Calu3 (cell line): ENCODE measurements at regions not wholly inside any gene's neighbourhood (a gene's known extent, or its start where the extent isn't known, plus 50 kb on each side); places are given as distances from the start of the nearest gene placed in this dataset.
"Not testable (repeated sequence)": the region's sequence is repeated elsewhere in the genome, so short reads cannot be mapped to it uniquely, and the experiment has no call there.

ENCODE experiments used
- BruUV-seq: library from RNA; stranded (reverse); fragments of 400-500 nt; replicated peaks from 2 replicates; lab custom pipeline; 2021; lab: Mats Ljungman, UMichigan
- CTCF ChIA-PET: fragments of 300-600 bp; sonication (Branson Sonifier 250); formaldehyde crosslinking; loops from one replicate; lab custom pipeline; 2022; ENCODE audit warnings: antibody characterized with exemption; lab: Charles Lee
- DNase-seq: peaks from one replicate; pipeline ENCODE4 v3.0.0; 2022
- H3K27ac Mint-ChIP-seq: one replicate; pipeline ENCODE4 v1.8.0; 2022; ENCODE audit warnings: mixed read lengths; ENCODE audit not compliant: unreplicated experiment
- H3K27me3 Mint-ChIP-seq: one replicate; pipeline ENCODE4 v1.8.0; 2022; ENCODE audit warnings: mixed read lengths; ENCODE audit not compliant: unreplicated experiment
- H3K36me3 Mint-ChIP-seq: one replicate; pipeline ENCODE4 v1.8.0; 2022; ENCODE audit warnings: mild to moderate bottlenecking, moderate library complexity, mixed read lengths; ENCODE audit not compliant: insufficient read depth, unreplicated experiment
- H3K4me1 Mint-ChIP-seq: one replicate; pipeline ENCODE4 v1.8.0; 2022; ENCODE audit warnings: mild to moderate bottlenecking, low read depth, mixed read lengths; ENCODE audit not compliant: unreplicated experiment
- H3K4me3 Mint-ChIP-seq: one replicate; pipeline ENCODE4 v1.8.0; 2022; ENCODE audit warnings: mild to moderate bottlenecking, low read depth, moderate library complexity, mixed read lengths; ENCODE audit not compliant: unreplicated experiment
- H3K9me3 Mint-ChIP-seq: one replicate; pipeline ENCODE4 v1.8.0; 2022; ENCODE audit warnings: low read depth, mixed read lengths; ENCODE audit not compliant: unreplicated experiment
- intact Hi-C: fragments of 100-400 bp; cut with micrococcal nuclease; formaldehyde crosslinking; loops from one replicate; pipeline ENCODE4 v1.10.0; 2022; ENCODE audit not compliant: unreplicated experiment
- TF ChIP-seq, protein P1 (sequence below): fragments of 200-600 bp; IDR thresholded peaks from one replicate; pipeline ENCODE4 v1.8.0; 2022; ENCODE audit warnings: antibody characterized with exemption; ENCODE audit not compliant: unreplicated experiment

DNA sequence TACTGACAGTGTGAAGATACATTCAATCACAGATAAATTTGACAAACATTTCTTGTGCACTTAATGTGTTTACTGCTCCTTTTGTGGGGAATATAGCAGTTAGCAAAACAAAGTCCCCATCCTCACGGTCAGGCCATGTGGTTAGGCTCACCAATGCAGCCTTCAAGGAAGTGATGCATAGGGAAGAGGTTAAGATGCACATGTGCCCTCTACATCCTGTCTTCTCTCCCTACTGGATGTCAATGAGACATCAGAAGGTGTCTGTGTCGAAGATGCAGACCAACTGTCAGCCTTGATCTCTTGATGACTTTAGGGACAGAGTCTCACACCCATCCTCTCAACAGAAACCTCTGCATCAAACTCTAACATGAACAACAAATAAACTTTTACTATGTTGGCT, 78.7 kb downstream of the FH start:
- Mint-ChIP-seq H3K4me3 (no peak overlapping the region), H3K9me3 (peaks cover 6% of the 10 kb centered on the region), H3K4me1 (no peaks in the 10 kb centered on the region), H3K36me3 (no peaks in the 10 kb centered on the region), H3K27me3 (no peaks in the 10 kb centered on the region), H3K27ac (no peak overlapping the region)
- intact Hi-C loops: no loop called here
- CTCF ChIA-PET: no interaction called here
- no peak for DNase-seq
- TF ChIP-seq, protein P1, sequence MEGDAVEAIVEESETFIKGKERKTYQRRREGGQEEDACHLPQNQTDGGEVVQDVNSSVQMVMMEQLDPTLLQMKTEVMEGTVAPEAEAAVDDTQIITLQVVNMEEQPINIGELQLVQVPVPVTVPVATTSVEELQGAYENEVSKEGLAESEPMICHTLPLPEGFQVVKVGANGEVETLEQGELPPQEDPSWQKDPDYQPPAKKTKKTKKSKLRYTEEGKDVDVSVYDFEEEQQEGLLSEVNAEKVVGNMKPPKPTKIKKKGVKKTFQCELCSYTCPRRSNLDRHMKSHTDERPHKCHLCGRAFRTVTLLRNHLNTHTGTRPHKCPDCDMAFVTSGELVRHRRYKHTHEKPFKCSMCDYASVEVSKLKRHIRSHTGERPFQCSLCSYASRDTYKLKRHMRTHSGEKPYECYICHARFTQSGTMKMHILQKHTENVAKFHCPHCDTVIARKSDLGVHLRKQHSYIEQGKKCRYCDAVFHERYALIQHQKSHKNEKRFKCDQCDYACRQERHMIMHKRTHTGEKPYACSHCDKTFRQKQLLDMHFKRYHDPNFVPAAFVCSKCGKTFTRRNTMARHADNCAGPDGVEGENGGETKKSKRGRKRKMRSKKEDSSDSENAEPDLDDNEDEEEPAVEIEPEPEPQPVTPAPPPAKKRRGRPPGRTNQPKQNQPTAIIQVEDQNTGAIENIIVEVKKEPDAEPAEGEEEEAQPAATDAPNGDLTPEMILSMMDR: no peak
- no TSS peak for BruUV-seq

DNA sequence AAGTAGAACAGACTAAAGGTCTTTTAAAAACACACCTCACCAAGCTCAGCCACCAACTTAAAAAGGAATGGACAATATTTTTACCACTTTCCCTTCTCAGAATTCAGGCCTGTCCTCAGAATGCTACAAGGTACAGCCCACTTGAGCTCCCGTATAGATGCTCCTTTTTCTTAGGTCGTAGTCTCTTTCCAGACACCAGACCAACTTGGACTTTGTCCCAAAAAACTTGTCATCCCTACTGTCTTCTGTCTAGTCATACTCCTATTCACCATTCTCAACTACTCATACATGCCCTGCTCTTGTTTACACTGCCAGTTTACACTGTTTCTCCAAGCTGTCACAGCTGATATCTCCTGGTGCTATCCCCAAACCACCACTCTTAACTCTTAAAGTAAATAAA, 80.9 kb downstream of the FH start:
- CTCF ChIA-PET, intact Hi-C loops, H3K36me3 Mint-ChIP-seq, H3K27ac Mint-ChIP-seq, H3K4me1 Mint-ChIP-seq, DNase-seq, BruUV-seq, H3K4me3 Mint-ChIP-seq, H3K9me3 Mint-ChIP-seq, H3K27me3 Mint-ChIP-seq: not testable (repeated sequence)

DNA sequence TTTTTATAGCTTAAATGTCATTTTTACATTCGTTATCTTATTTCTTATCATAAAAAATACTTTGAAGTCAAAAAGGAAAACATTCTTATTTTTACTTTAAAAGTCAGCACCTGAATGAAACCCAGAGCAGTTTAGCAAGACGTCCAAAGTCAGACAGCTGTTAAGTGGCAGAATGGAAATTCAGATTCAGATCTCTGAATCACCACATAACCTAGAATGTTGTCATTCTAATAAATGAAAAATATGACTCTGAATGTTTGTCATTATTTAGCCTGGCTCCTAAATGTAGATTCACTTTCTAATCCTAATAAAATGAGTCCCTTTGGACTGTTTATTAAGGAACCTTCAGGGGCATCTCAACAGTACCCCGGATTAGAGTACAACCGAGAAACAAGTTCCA, 75.2 kb upstream of the RGS7 start:
- H3K4me3 Mint-ChIP-seq: no peak overlapping the region
- H3K36me3 Mint-ChIP-seq: no peaks in the 10 kb centered on the region
- H3K27me3 Mint-ChIP-seq: no peaks in the 10 kb centered on the region
- CTCF ChIA-PET: no interaction called here
- DNase-seq: no peak
- H3K9me3 Mint-ChIP-seq: peaks cover 13% of the 10 kb centered on the region
- no peaks in the 10 kb centered on the region for H3K4me1 Mint-ChIP-seq
- intact Hi-C loops: no loop called here
- no TSS peak for BruUV-seq
- H3K27ac Mint-ChIP-seq: no peak overlapping the region
- TF ChIP-seq, protein P1: no peak

DNA sequence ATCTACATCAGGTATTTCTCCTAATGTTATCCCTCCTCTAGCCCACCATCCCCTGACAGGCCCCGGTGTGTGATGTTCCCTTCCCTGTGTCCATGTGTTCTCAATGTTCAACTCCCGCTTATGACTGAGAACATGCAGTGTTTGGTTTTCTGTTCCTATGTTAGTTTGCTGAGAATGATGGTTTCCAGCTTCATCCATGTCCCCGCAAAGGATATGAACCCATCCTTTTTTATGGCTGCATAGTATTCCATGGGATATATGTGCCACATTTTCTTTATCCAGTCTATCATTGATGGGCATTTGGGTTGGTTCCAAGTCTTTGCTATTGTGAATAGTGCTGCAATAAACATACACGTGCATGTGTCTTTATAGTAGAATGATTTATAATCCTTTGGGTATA, 68.1 kb upstream of the RGS7 start:
- H3K27me3 Mint-ChIP-seq: peaks cover 10% of the 10 kb centered on the region
- DNase-seq, BruUV-seq, intact Hi-C loops, H3K27ac Mint-ChIP-seq, CTCF ChIA-PET, H3K9me3 Mint-ChIP-seq, H3K4me1 Mint-ChIP-seq: not testable (repeated sequence)
- H3K36me3 Mint-ChIP-seq: peaks cover 12% of the 10 kb centered on the region
- H3K4me3 Mint-ChIP-seq: peak overlapping the region; percentile 72

DNA sequence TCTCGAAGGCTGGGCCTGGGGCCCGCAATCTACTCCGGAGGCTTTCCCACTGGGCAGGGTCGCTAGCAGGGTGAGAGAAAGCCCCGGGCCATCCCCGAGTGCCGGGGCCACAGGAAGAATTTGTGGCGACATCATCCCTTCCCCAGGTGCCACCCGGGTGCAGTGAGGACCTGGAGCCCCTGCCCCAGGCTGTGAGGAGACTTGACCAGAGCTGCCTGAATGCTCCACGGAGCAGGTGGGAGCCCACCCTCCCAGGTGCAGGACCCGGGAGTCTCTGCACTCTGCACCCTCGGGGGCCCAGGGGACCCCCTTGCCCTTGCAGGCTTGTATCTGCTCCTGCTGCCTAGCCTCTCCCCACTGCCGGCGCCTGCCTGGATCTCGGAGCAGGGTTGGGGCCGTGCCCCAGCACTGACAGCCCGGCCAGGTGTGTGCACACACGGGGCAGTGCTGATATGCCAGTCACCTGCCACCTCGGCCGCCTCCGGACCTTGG, 67.5 kb upstream of the RGS7 start:
- TF ChIP-seq, protein P1: no peak
- Mint-ChIP-seq H3K4me3 (peak overlapping the region; percentile 72), H3K4me1 (peaks cover 7% of the 10 kb centered on the region), H3K27me3 (peaks cover 10% of the 10 kb centered on the region), H3K9me3 (peaks cover under 1% of the 10 kb centered on the region), H3K27ac (no peak overlapping the region), H3K36me3 (peaks cover 12% of the 10 kb centered on the region)
- no TSS peak for BruUV-seq
- CTCF ChIA-PET: interaction anchor here (0.9 kb wide), 1 partner anchor 61 kb away, joined by 6 read pairs; no protein-coding TSS in a partner anchor
- intact Hi-C loops: no loop called here
- DNase-seq: peak; percentile 6
